ENCODE measurements at regions not wholly inside any gene's neighbourhood (a gene's known extent, or its start where the extent isn't known, plus 50 kb on each side); places are given as distances from the start of the nearest gene placed in this dataset.

GRCh38 chr14:82432301-82433105, 898.9 kb upstream of the SEL1L start:
- no peak for DNase-seq (ENCODE audit: low read depth)
- no peak for TF ChIP-seq CTCF (IDR thresholded peaks at IDR 0.05; ENCODE audit: control insufficient read depth, extremely low read depth, insufficient read depth)
- no peak overlapping the region for H3K4me3 ChIP-seq (ENCODE audit: low read depth, low read length)

- TF ChIP-seq CTCF (IDR thresholded peaks at IDR 0.05; ENCODE audit: control insufficient read depth, extremely low read depth, insufficient read depth), result no peak
- H3K4me3 ChIP-seq (ENCODE audit: low read depth, low read length), result no peak overlapping the region
- no peak for DNase-seq (ENCODE audit: low read depth)
These were observed 904.8 kb upstream of the SEL1L start for GRCh38 chr14:82438436-82438835.

GRCh38 chr14:82441270-82441669, 907.6 kb upstream of the SEL1L start:
- TF ChIP-seq CTCF (IDR thresholded peaks at IDR 0.05; ENCODE audit: control insufficient read depth, extremely low read depth, insufficient read depth), result no peak
- DNase-seq (ENCODE audit: low read depth), result no peak
- H3K4me3 ChIP-seq (ENCODE audit: low read depth, low read length), result no peak overlapping the region

GRCh38 chr14:82445810-82446570, 912.3 kb upstream of the SEL1L start:
- H3K4me3 ChIP-seq (ENCODE audit: low read depth, low read length), result no peak overlapping the region
- no peak for DNase-seq (ENCODE audit: low read depth)
- TF ChIP-seq CTCF (IDR thresholded peaks at IDR 0.05; ENCODE audit: control insufficient read depth, extremely low read depth, insufficient read depth), result no peak

- no peak for TF ChIP-seq CTCF (IDR thresholded peaks at IDR 0.05; ENCODE audit: control insufficient read depth, extremely low read depth, insufficient read depth)
- H3K4me3 ChIP-seq (ENCODE audit: low read depth, low read length), result no peak overlapping the region
- DNase-seq (ENCODE audit: low read depth), result no peak
These were observed 913.9 kb upstream of the SEL1L start for GRCh38 chr14:82447586-82447985.

- TF ChIP-seq CTCF (IDR thresholded peaks at IDR 0.05; ENCODE audit: control insufficient read depth, extremely low read depth, insufficient read depth), result no peak
- no peak overlapping the region for H3K4me3 ChIP-seq (ENCODE audit: low read depth, low read length)
- no peak for DNase-seq (ENCODE audit: low read depth)
These were observed 916.3 kb upstream of the SEL1L start for GRCh38 chr14:82449926-82450468.

Measured in LNCaP clone FGC (cell line).